Skin of body (tissue), 1 donor: ENCODE measurements at regions not wholly inside any gene's neighbourhood (a gene's known extent, or its start where the extent isn't known, plus 50 kb on each side); places are given as distances from the start of the nearest gene placed in this dataset.
"Not testable (repeated sequence)": the region's sequence is repeated elsewhere in the genome, so short reads cannot be mapped to it uniquely, and the experiment has no call there.

Experiments used
- DNase-seq: peaks from one replicate; lab custom pipeline; 2025; lab: John Stamatoyannopoulos, UW

- no peak for DNase-seq
Observed at GRCh38 chr6:86738078-86738477, 199.2 kb upstream of the HTR1E start.

DNA sequence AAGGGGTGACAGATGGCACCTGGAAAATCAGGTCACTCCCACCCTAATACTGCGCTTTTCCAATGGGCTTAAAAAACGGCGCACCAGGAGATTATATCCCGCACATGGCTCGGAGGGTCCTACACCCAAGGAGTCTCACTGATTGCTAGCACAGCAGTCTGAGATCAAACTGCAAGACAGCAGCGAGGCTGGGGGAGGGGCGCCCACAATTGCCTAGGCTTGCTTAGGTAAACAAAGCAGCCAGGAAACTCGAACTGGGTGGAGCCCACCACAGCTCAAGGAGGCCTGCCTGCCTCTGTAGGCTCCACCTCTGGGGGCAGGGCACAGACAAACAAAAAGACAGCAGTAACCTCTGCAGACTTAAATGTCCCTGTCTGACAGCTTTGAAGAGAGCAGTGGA is 205.7 kb upstream of the HTR1E start:
- not testable (repeated sequence) for DNase-seq

DNA sequence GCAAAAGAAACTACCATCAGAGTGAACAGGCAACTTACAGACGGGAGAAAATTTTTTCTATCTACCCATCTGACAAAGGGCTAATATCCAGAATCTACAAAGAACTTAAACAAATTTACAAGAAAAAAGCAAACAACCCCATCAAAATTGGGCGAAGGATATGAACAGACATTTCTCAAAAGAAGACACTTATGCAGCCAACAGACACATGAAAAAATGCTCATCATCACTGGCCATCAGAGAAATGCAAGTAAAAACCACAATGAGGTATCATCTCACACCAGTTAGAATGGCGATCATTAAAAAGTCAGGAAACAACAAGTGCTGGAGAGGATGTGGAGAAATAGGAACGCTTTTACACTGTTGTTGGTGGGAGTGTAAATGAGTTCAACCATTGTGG is 206.6 kb upstream of the HTR1E start:
- not testable (repeated sequence) for DNase-seq

- no peak for DNase-seq
Observed at GRCh38 chr6:86730216-86730615, 207.1 kb upstream of the HTR1E start.

DNA sequence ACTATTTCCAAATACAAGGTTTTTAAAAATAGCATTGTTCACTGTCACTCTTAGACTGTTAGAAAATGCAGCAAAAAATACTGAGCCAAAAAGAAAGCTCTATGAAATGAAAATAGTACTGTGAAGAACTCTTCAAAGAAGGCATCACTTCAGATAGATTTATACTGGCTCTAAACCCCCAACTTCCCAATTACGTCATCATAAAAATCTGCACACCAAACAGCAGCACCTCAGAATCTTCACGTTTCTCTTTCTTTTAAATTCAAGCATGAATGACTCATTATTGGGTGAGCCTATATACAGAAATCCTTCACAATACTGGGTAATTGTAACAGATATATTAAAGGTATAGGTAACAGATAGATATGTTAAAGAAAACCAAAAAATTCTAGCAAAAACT is 208.4 kb upstream of the HTR1E start:
- no peak for DNase-seq

GRCh38 chr6:86724695-86725094 is 212.6 kb upstream of the HTR1E start:
- no peak for DNase-seq

GRCh38 chr6:86723729-86724128 is 213.6 kb upstream of the HTR1E start:
- DNase-seq, result no peak

DNA sequence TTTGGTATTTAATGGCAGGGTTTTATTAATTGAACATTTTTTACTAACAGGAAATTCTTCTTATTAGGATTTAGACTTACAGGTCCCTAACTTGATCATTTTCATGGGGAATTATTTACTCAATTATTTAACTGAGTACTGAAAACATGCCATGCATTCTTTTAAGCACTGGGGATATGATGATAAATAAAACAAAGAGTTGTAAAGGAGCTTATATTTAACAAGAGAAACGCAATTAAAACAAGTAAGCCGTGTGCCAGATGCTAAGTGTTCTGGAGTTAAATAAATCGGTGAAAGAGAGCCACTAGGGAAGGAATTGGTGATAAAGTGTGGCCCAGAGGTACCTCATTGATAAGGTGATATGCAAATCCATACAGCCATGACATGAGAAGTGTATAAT is 214.2 kb upstream of the HTR1E start:
- DNase-seq, result no peak

DNA sequence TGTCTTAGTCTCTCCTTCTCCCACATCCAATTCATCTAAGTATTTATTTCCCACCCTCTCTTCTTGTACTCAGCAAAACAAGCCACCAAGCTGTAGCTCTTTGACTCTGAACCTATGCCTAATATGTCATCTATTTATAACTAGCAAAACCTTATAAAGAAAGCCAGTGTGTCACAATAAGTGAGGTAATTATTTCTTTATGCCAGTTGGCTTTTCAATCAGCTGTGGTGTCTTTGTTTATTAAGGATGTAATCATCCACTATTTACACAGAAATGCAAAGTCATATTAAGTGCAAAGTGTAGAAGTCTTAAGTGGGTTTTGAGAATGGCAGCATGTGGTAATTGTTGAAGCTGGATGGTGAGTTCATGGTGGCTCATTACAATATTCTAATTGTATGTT is 215.2 kb upstream of the HTR1E start:
- DNase-seq, result no peak

GRCh38 chr6:86715676-86716075 is 221.7 kb upstream of the HTR1E start:
- DNase-seq, result no peak

- DNase-seq, result no peak
Observed at GRCh38 chr6:86712039-86712438, 225.3 kb upstream of the HTR1E start.

- DNase-seq, result no peak
Observed at GRCh38 chr6:86707545-86708120, 229.7 kb upstream of the HTR1E start.

DNA sequence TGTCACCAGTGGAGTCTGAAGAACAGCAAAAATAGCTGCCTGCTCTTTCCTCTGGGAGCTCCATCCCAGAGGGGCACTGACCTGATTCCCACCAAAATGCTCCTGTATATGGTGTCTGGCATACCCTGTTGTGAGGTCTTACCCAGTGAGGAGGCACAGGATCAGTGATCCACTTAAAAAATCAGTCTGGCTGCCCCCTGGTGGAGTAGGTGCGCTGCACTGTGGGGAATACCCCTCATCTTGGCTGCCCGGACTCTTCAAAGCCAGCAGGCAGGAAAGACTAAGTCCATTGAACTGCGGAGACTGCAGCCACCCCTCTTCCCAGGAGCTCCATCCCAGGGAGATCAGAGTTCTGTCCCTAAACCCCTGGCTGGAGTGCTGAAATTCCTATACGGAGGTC is 230.9 kb upstream of the HTR1E start:
- DNase-seq, result no peak

DNA sequence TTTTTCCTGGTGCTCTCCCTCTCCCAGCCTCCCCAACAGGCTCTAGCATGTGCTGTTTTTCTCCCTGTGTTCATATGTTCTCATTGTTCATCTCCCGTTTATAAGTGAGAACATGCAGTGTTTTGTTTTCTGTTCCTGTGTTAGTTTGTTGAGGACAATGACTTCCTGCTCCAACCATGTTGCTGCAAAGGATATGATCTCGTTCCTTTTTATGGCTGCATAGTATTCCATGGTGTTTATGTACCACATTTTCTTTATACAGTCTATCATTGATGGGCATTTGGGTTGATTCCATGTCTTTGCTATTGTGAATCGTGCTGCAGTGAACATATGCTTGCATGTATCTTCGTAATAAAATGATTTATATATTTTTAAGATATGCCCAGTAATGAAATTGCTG is 236.1 kb upstream of the HTR1E start:
- DNase-seq, result not testable (repeated sequence)

DNA sequence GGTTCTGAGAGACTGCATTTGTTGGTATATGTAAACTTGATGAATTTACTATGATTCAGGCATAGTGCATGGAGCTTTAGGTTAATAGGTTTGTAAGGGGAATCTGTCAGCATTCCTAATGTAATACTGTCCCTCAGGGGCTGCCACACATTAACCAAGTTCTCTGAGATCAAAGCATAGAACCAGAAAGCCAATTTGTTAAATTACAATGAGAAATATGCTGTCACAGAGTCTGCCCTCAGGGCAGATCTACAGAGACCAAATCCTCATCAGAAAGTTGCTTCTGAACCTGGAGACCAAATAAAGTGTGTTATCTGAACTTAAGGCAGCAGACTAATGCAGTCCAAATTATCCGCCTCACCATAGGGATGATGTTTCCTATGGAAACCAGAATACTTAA is 250.8 kb upstream of the HTR1E start:
- DNase-seq, result no peak

- no peak for DNase-seq
Observed at GRCh38 chr6:86685230-86685797, 252.0 kb upstream of the HTR1E start.

DNA sequence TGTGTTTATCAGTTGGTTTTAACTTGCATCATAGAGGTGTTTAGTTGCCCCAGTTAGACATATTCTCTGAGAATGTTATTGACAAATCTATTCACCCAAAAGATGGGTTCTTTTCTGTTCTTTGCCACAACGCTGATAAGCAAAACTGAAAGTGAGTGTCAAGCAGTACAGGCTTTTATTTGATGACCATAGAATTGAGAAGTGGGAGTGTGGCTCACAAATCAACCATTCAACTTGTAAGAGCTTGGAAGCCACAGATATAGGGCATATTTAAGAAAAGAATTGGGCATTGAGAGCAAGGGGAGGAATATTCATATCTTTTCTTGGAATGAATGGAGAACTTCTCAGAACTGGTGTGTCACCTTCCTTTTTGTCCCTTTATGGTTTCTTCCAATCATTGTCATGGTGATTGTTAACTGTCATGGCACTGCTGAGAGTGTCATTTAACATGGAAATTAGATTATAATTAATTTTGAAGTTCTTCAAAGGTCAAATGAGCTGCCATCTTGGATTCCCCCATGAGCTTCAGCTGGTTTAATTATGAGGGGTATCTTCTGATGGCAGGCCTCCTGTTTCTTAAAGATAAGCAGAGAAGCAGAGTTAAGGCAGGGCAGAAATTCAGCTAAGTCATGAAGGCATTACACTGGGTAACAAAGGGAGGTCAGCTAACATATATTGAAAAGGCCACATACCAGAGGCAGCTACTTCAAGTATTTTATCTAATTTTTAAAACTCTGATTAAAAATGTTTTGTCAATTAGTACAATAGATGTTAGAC is 254.0 kb upstream of the HTR1E start:
- DNase-seq, result no peak

DNA sequence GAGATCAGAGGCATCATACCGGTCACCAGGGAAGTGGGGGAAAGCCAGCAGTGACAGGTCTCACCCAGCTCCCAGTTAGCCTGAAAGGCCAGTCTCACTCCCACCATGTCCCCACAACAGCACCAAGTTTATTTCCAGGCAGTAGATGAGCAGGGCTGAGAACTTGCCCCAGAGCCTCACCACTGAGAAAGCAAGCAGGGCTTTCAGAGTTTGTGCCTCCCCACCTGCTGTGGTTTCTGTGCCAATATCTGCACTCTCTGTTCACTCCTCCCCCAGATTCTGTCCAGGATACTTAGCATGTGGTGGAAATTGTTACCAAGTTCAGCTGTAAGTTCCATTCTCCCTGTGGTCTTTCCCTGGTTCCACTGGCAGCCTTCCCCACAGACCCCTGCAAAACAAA is 255.0 kb upstream of the HTR1E start:
- no peak for DNase-seq

DNA sequence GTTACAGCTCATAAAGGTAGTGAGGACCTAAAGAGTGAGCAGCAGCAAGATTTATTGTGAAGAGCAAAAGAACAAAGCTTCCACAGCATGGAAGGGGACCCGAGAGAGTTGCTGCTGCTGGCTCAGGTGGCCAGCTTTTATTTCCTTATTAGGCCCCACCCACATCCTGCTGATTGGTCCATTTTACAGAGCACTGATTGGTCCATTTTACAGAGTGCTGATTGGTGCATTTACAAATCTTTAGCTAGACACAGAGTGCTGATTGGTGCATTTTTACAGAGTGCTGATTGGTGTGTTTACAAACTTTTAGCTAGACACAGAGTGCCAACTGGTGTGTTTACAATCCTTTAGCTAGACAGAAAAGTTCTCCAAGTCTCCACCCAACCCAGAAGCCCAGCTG is 256.2 kb upstream of the HTR1E start:
- DNase-seq, result not testable (repeated sequence)

- DNase-seq, result not testable (repeated sequence)
Observed at GRCh38 chr6:86672125-86672524, 265.2 kb upstream of the HTR1E start.

DNA sequence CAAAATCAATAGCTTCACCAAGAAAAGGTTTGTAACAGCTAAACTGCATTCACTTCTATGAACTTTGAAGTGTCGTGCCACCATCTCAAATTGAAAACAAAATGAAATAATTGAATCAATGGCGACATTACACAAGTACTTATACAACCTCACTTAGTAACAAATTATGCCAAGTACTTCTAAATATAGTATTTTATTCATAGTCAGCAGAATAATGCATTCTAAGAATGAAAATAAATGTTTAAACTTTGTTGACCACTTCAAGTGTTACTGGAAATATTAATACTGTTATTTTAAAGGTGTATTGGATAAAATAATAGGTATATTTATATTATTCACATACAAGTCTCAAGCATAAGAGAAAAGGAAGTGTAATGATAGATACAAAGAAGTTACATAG is 280.1 kb upstream of the HTR1E start:
- DNase-seq, result no peak

DNA sequence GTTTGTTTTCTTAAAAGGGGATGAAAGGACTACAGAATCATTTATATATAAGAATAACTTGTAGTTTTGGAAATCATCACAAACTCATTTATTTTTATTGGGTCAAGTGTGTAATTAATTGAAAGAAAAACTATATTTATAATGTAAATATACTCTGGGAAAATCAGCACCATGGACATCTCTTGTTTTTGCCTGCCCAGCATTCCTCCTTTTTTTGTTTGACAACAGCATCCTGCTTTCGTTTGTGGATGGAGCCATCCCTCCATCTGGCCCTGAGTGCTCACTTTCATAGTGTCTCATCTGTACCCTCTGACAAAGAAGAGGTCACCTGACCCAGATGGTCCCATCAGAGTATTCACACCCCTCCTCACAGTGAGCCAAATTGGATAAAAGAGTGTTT is 308.2 kb upstream of the HTR1E start:
- DNase-seq, result no peak

DNA sequence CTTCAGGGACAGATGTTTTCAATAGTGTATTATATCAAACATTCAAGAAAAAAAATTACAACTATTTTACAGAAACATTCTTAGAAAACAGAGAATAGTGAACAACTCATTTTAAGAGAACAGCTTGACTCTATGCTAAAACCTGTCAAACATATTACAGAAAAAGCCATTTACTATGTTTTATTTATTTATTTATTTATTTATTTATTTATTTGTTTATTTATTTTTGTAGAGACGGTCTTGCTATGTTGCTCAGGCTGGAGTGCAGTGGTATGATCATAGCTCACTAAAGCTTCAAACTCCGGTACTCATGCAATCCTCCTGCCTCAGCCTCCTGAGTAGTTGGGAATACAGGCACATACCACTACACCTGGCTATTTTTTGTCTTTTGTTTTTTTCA is 317.9 kb upstream of the HTR1E start:
- no peak for DNase-seq
